ENCODE measurements at regions not wholly inside any gene's neighbourhood (a gene's known extent, or its start where the extent isn't known, plus 50 kb on each side); places are given as distances from the start of the nearest gene placed in this dataset.

DNA sequence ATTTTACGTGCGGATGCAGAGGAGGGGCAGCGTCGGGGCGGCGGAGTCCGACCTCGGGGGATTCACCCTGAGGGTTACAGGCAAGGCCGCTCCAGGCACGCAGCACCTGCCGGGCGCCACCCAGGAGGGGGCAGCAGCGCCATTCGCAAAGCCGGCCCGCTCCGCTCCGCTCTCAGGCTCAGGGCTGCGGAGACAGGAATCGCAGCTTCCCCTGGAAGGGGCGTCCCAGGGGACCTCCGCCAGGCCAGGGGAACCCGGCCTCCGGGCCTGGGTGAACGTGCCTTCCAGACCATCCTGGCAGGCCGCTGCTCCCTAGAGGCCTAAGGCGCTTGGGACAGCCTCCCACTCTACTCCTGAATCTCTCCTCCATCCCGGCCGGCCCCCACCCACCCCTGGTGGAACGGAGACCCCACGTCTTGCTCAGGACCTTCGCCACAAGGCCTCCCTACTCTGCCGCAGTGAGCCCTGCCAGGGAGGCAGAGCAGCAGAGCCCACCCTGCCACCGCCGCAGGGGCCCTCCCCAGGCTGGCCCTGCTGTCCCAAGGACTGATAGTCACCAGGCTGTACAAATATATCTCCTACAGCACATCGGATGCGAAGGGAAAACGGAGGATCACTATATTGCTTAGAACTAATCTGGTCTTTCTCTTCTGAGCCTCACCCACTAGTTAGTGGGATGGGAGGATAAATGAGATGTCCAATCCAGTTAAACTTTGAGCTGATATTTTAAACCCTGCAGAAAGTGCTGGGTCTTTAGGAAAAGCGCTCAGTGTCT lies 115.0 kb downstream of the SMIM20 start:
- peak; percentile 64 for DNase-seq
- TF ChIP-seq EZH2 (IDR thresholded peaks at IDR 0.05; ENCODE audit: borderline replicate concordance, insufficient read depth, low read depth, low read length, poor library complexity, severe bottlenecking), result no peak
- TF ChIP-seq CTCF (IDR thresholded peaks at IDR 0.05), result peak; percentile 69
- ATAC-seq (ENCODE audit: low read depth), result peak; percentile 87
- peaks cover 0 to 17% (median 3%) of the 10 kb centered on the region in 4 experiments for H3K27me3 ChIP-seq (replicated peaks in 1 of 4; ENCODE audit: control extremely low read depth in 1 of 4, control insufficient read depth in 3 of 4, insufficient read depth in 4 of 4, low read length in 3 of 4)
- H3K27ac ChIP-seq (ENCODE audit: low read length in 2 of 2), result no peak overlapping the region
- Mint-ChIP-seq H3K27ac (no peak overlapping the region), H3K4me1 (peaks cover 6% of the 10 kb centered on the region), H3K9me3 (ENCODE audit: insufficient read depth) (no peaks in the 10 kb centered on the region), H3K27me3 (peaks cover 18% of the 10 kb centered on the region), H3K4me3 (no peak overlapping the region)
- peak overlapping the region; percentile 36 for H2AFZ ChIP-seq (ENCODE audit: insufficient read depth, low read depth, low read length, poor library complexity, severe bottlenecking)
- H3K36me3 ChIP-seq (replicated peaks in 1 of 2; ENCODE audit: control extremely low read depth in 1 of 2, control insufficient read depth in 1 of 2, extremely low read depth in 1 of 2, insufficient read depth in 2 of 2, low read length in 1 of 2), result no peaks in the 10 kb centered on the region
- H3K9ac ChIP-seq (ENCODE audit: low read length), result no peak overlapping the region
- intact Hi-C loops (cut with micrococcal nuclease), result loop anchor here (1.0 kb wide), 2 partner anchors 296 to 381 kb away; no protein-coding TSS in a partner anchor
- H3K9me3 ChIP-seq (ENCODE audit: control extremely low read depth in 1 of 3, control insufficient read depth in 2 of 3, insufficient read depth in 1 of 3, low read length in 2 of 3), result no peaks in the 10 kb centered on the region
- CTCF ChIA-PET, result interaction anchor here (0.6 to 3.5 kb wide), 12 partner anchors 11 to 382 kb away, joined by 3 to 14 read pairs (median 4); no protein-coding TSS in a partner anchor
- peak overlapping the region; percentile 32 for H3K4me2 ChIP-seq (replicated peaks; ENCODE audit: low read depth, low read length, poor library complexity, severe bottlenecking)
- POLR2A ChIA-PET, result no interaction called here
- no peak overlapping the region for H3K4me3 ChIP-seq (ENCODE audit: control extremely low read depth in 1 of 5, extremely low read depth in 1 of 5, insufficient read depth in 1 of 5, low read depth in 2 of 5, low read length in 4 of 5)
- peaks cover 5 to 8% of the 10 kb centered on the region in 2 donors for H3K4me1 ChIP-seq (ENCODE audit: control insufficient read depth in 2 of 2, insufficient read depth in 2 of 2, low read length in 2 of 2)
- no peaks in the 10 kb centered on the region for H3K79me2 ChIP-seq (ENCODE audit: control insufficient read depth, insufficient read depth, low read length)
- H4K20me1 ChIP-seq (ENCODE audit: control insufficient read depth, insufficient read depth, low read length, poor library complexity, severe bottlenecking), result no peaks in the 10 kb centered on the region
- 19% methylated on average over 36 of the region's 39 CpGs for WGBS (ENCODE audit: insufficient coverage)

GRCh38 chr4:26029568-26030131 lies 115.6 kb downstream of the SMIM20 start:
- intact Hi-C loops (cut with micrococcal nuclease), result no loop called here
- Histone ChIP-seq H3K9ac (ENCODE audit: low read length) (no peak overlapping the region), H3K27ac (ENCODE audit: low read length in 2 of 2) (no peak overlapping the region), H3K36me3 (replicated peaks in 1 of 2; ENCODE audit: control extremely low read depth in 1 of 2, control insufficient read depth in 1 of 2, extremely low read depth in 1 of 2, insufficient read depth in 2 of 2, low read length in 1 of 2) (no peaks in the 10 kb centered on the region), H2AFZ (ENCODE audit: insufficient read depth, low read depth, low read length, poor library complexity, severe bottlenecking) (no peak overlapping the region), H3K79me2 (ENCODE audit: control insufficient read depth, insufficient read depth, low read length) (no peaks in the 10 kb centered on the region), H3K4me2 (replicated peaks; ENCODE audit: low read depth, low read length, poor library complexity, severe bottlenecking) (no peak overlapping the region), H3K9me3 (ENCODE audit: control extremely low read depth in 1 of 3, control insufficient read depth in 2 of 3, insufficient read depth in 1 of 3, low read length in 2 of 3) (no peaks in the 10 kb centered on the region), H3K27me3 (replicated peaks in 1 of 4; ENCODE audit: control extremely low read depth in 1 of 4, control insufficient read depth in 3 of 4, insufficient read depth in 4 of 4, low read length in 3 of 4) (peaks cover 0 to 17% (median 3%) of the 10 kb centered on the region in 4 experiments), H4K20me1 (ENCODE audit: control insufficient read depth, insufficient read depth, low read length, poor library complexity, severe bottlenecking) (no peaks in the 10 kb centered on the region), H3K4me3 (ENCODE audit: control extremely low read depth in 1 of 5, extremely low read depth in 1 of 5, insufficient read depth in 1 of 5, low read depth in 2 of 5, low read length in 4 of 5) (no peak overlapping the region), H3K4me1 (ENCODE audit: control insufficient read depth in 2 of 2, insufficient read depth in 2 of 2, low read length in 2 of 2) (peaks cover 5 to 8% of the 10 kb centered on the region in 2 donors)
- DNase-seq (no peak), ATAC-seq (ENCODE audit: low read depth) (no peak)
- ChIA-PET CTCF (interaction anchor here (0.7 to 3.5 kb wide), 12 partner anchors 10 to 381 kb away, joined by 3 to 14 read pairs (median 4); no protein-coding TSS in a partner anchor), POLR2A (no interaction called here)
- 66% methylated on average over 18 of the region's 18 CpGs for WGBS (ENCODE audit: insufficient coverage)
- peaks cover 6% of the 10 kb centered on the region for H3K4me1 Mint-ChIP-seq
- H3K27me3 Mint-ChIP-seq, result peaks cover 13% of the 10 kb centered on the region
- H3K4me3 Mint-ChIP-seq, result no peak overlapping the region
- TF ChIP-seq EZH2 (IDR thresholded peaks at IDR 0.05; ENCODE audit: borderline replicate concordance, insufficient read depth, low read depth, low read length, poor library complexity, severe bottlenecking) (no peak), CTCF (IDR thresholded peaks at IDR 0.05) (no peak)
- H3K27ac Mint-ChIP-seq, result no peak overlapping the region
- H3K9me3 Mint-ChIP-seq (ENCODE audit: insufficient read depth), result no peaks in the 10 kb centered on the region
